Activated B cell treated with CpG ODN at 0.5 μM for 24 hours (primary cell): ENCODE measurements at regions not wholly inside any gene's neighbourhood (a gene's known extent, or its start where the extent isn't known, plus 50 kb on each side); places are given as distances from the start of the nearest gene placed in this dataset.
A peak's percentile ranks its signal among the peaks of the same experiment; 100 is the strongest.

Experiments used
- ATAC-seq: fragments of 200-7000 bp; cut with Tn5 transposase; one replicate; pipeline ENCODE4 v1.10.0; 2021; ENCODE audit warnings: low read depth, mild to moderate bottlenecking, moderate library complexity
- CTCF ChIA-PET: fragments of 350-600 bp; sonication (Branson Sonifier 250); formaldehyde crosslinking; loops from one replicate; lab custom pipeline; 2021; ENCODE audit warnings: antibody characterized with exemption; lab: Charles Lee
- POLR2A ChIA-PET: fragments of 350-600 bp; sonication (Branson Sonifier 250); formaldehyde crosslinking; loops from one replicate; lab custom pipeline; 2021; ENCODE audit warnings: antibody characterized with exemption; lab: Charles Lee
- DNase-seq: peaks from one replicate; pipeline ENCODE4 v3.0.0; 2022
- H3K27ac Mint-ChIP-seq: one replicate; pipeline ENCODE4 v1.8.0; 2020; ENCODE audit warnings: mixed read lengths
- H3K27me3 Mint-ChIP-seq: one replicate; pipeline ENCODE4 v1.8.0; 2021; ENCODE audit warnings: mixed read lengths
- H3K36me3 Mint-ChIP-seq: one replicate; pipeline ENCODE4 v1.8.0; 2021; ENCODE audit warnings: low read depth, mixed read lengths
- H3K4me1 Mint-ChIP-seq: one replicate; pipeline ENCODE4 v1.8.0; 2021; ENCODE audit warnings: mixed read lengths
- H3K4me3 Mint-ChIP-seq: one replicate; pipeline ENCODE4 v1.8.0; 2020; ENCODE audit warnings: mild to moderate bottlenecking, mixed read lengths
- H3K9me3 Mint-ChIP-seq: one replicate; pipeline ENCODE4 v1.8.0; 2020; ENCODE audit warnings: mixed read lengths
- CTCF ChIP-seq: fragments of 200-600 bp; IDR thresholded peaks from one replicate; pipeline ENCODE4 v1.8.0; 2022; ENCODE audit warnings: antibody characterized with exemption, mild to moderate bottlenecking
- intact Hi-C: fragments of 100-400 bp; cut with micrococcal nuclease; formaldehyde crosslinking; loops from one replicate; pipeline ENCODE4 v1.15.1; 2024

DNA sequence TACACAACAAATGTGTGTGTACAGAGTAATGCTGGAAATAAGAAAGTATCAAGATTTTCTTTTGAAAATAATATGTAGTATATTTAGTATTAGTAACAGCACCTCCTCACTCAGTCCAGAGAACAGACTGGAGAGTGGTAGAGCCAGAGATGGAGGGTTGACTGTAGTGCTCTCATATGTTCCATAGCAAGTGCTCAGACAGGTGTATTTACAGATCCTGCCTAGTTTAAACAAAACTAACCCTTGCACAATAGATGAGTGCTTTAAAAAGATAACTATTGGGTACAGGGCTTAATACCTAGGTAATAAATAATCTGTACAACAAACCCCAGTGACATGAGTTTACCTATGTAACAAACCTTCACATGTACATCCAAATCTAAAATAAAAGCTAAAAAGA, 381.0 kb upstream of the EMCN start:
- TF ChIP-seq CTCF = no peak
- intact Hi-C loops = no loop called here
- CTCF ChIA-PET = no interaction called here
- no peak overlapping the region for H3K27ac Mint-ChIP-seq
- ATAC-seq = no peak
- POLR2A ChIA-PET = no interaction called here
- DNase-seq = no peak
- peaks cover 15% of the 10 kb centered on the region for H3K4me1 Mint-ChIP-seq
- no peaks in the 10 kb centered on the region for H3K27me3 Mint-ChIP-seq
- H3K36me3 Mint-ChIP-seq = no peaks in the 10 kb centered on the region
- H3K4me3 Mint-ChIP-seq = no peak overlapping the region
- no peaks in the 10 kb centered on the region for H3K9me3 Mint-ChIP-seq

- H3K36me3 Mint-ChIP-seq = no peaks in the 10 kb centered on the region
- H3K4me1 Mint-ChIP-seq = peaks cover 15% of the 10 kb centered on the region
- H3K27ac Mint-ChIP-seq = peak overlapping the region; percentile 57
- DNase-seq (no peak), ATAC-seq (peak; percentile 58)
- CTCF ChIA-PET = no interaction called here
- intact Hi-C loops = no loop called here
- peaks cover under 1% of the 10 kb centered on the region for H3K9me3 Mint-ChIP-seq
- no peaks in the 10 kb centered on the region for H3K27me3 Mint-ChIP-seq
- POLR2A ChIA-PET = no interaction called here
- TF ChIP-seq CTCF = no peak
- peak overlapping the region; percentile 83 for H3K4me3 Mint-ChIP-seq
Measured at GRCh38 chr4:100895556-100896197, 377.9 kb upstream of the EMCN start.

GRCh38 chr4:100894339-100894870, 376.6 kb upstream of the EMCN start:
- intact Hi-C loops = no loop called here
- H3K36me3 Mint-ChIP-seq = peaks cover 5% of the 10 kb centered on the region
- no peak overlapping the region for H3K27ac Mint-ChIP-seq
- H3K4me1 Mint-ChIP-seq = peaks cover 15% of the 10 kb centered on the region
- DNase-seq (no peak), ATAC-seq (no peak)
- ChIA-PET CTCF (no interaction called here), POLR2A (no interaction called here)
- peaks cover 6% of the 10 kb centered on the region for H3K9me3 Mint-ChIP-seq
- H3K4me3 Mint-ChIP-seq = no peak overlapping the region
- TF ChIP-seq CTCF = no peak
- no peaks in the 10 kb centered on the region for H3K27me3 Mint-ChIP-seq

DNA sequence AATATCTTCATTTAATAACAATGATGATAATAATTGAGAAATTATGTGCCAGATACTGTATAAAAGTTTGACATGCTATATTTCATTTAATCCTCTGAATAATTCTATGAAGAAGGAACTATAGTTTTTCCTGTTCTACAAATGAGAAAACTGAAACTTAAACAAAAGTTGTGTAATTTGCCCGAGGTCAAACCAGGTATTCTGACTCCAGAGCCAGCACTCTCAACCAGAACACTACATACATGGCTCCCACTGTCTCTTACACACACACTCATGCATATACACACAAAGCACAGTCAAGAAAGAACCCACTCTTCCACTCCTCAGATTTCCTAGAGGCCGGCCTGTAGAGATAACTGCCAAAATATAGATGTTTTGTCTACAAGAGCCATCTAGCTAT, 374.0 kb upstream of the EMCN start:
- Mint-ChIP-seq H3K27ac (no peak overlapping the region), H3K4me3 (no peak overlapping the region), H3K36me3 (peaks cover 5% of the 10 kb centered on the region), H3K27me3 (peaks cover 4% of the 10 kb centered on the region), H3K4me1 (peaks cover 15% of the 10 kb centered on the region), H3K9me3 (peaks cover 14% of the 10 kb centered on the region)
- ChIA-PET CTCF (no interaction called here), POLR2A (no interaction called here)
- ATAC-seq (no peak), DNase-seq (no peak)
- intact Hi-C loops = no loop called here
- TF ChIP-seq CTCF = no peak

DNA sequence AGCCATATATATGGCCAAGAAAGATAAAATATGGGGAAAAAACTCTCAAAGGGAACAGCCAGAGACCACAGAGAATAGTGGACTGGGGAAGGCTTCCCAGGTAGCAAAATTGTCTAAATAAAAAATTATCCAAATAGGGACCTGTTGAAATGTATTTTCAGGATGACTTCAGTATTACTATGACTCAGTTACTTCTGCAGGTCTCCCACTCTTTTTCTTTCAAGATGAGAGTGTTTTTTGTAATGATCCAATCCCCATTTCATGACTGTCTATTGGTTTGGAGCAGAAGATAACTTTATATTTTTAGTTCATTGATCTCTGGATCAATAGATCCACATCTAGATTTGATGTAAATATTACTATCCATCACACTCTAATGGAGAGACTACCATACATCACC, 372.1 kb upstream of the EMCN start:
- Mint-ChIP-seq H3K27me3 (peaks cover 6% of the 10 kb centered on the region), H3K27ac (no peak overlapping the region), H3K36me3 (peaks cover 5% of the 10 kb centered on the region), H3K4me1 (peaks cover under 1% of the 10 kb centered on the region), H3K9me3 (peaks cover 30% of the 10 kb centered on the region), H3K4me3 (no peak overlapping the region)
- CTCF ChIA-PET = no interaction called here
- intact Hi-C loops = no loop called here
- TF ChIP-seq CTCF = no peak
- POLR2A ChIA-PET = no interaction called here
- ATAC-seq (no peak), DNase-seq (no peak)
